Muscle layer of duodenum (tissue), 2 donors: ENCODE measurements at regions not wholly inside any gene's neighbourhood (a gene's known extent, or its start where the extent isn't known, plus 50 kb on each side); places are given as distances from the start of the nearest gene placed in this dataset.
A peak's percentile ranks its signal among the peaks of the same experiment; 100 is the strongest.

Source experiments
- H3K27ac ChIP-seq: one replicate; pipeline ENCODE4 v1.7.0; 2013; ENCODE audit warnings: mild to moderate bottlenecking, low read length
- H3K27me3 ChIP-seq: one replicate; pipeline ENCODE4 v1.7.0; 2013; ENCODE audit warnings: low read depth, mild to moderate bottlenecking, control low read depth, low read length
- H3K36me3 ChIP-seq, 2 donors: one replicate each; pipeline ENCODE4 v1.7.0; 2013; ENCODE audit warnings: low read length in 2 of 2, control low read depth in 1 of 2, mild to moderate bottlenecking in 1 of 2; ENCODE audit not compliant: insufficient read depth in 2 of 2, control insufficient read depth in 1 of 2
- H3K4me1 ChIP-seq, 2 donors: one replicate each; pipeline ENCODE4 v1.7.0; 2013; ENCODE audit warnings: low read length in 2 of 2, mild to moderate bottlenecking in 2 of 2, control low read depth in 1 of 2, moderate library complexity in 1 of 2; ENCODE audit not compliant: insufficient read depth in 2 of 2, control insufficient read depth in 1 of 2
- H3K4me3 ChIP-seq, 2 donors: one replicate each; pipeline ENCODE4 v1.7.0; 2013; ENCODE audit warnings: low read length in 2 of 2, low read depth in 1 of 2, mild to moderate bottlenecking in 1 of 2
- H3K9me3 ChIP-seq, 2 donors: one replicate each; pipeline ENCODE4 v1.7.0; 2013; ENCODE audit warnings: low read length in 2 of 2, control low read depth in 1 of 2, mild to moderate bottlenecking in 1 of 2; ENCODE audit not compliant: control insufficient read depth in 1 of 2
- donor health status: healthy.

DNA sequence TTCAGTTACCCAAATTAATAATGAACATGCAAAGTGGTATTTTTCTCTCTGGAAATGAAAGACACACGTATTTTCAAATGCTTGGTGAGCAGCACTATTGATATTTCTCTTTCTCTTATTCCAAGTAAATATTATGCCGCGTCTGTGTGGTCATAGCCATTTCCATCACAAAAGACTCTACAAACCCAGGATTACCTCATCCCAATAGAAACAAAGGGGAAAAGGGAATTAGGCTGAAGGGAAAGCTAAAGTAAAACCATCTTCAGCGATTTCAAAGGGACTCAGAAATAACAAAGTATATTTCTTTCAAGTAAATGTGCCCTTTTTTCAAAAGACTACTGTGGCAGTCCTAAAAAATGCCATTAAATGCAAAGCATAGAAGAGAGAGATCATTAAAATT, 62.0 kb upstream of the FST start:
- peaks cover 0 to 9% of the 10 kb centered on the region in 2 donors for H3K36me3 ChIP-seq
- no peak overlapping the region for H3K27ac ChIP-seq
- no peaks in the 10 kb centered on the region for H3K9me3 ChIP-seq
- H3K27me3 ChIP-seq: no peaks in the 10 kb centered on the region
- no peaks in the 10 kb centered on the region for H3K4me1 ChIP-seq
- no peak overlapping the region for H3K4me3 ChIP-seq

- peak overlapping the region; percentile 35 for H3K27ac ChIP-seq
- H3K36me3 ChIP-seq: peaks cover 0 to 9% of the 10 kb centered on the region in 2 donors
- H3K9me3 ChIP-seq: no peaks in the 10 kb centered on the region
- no peaks in the 10 kb centered on the region for H3K27me3 ChIP-seq
- H3K4me3 ChIP-seq: no peak overlapping the region
- H3K4me1 ChIP-seq: no peaks in the 10 kb centered on the region
Measured at GRCh38 chr5:53418826-53419658, 61.4 kb upstream of the FST start.

- Histone ChIP-seq H3K4me1 (no peaks in the 10 kb centered on the region), H3K27ac (no peak overlapping the region), H3K4me3 (no peak overlapping the region), H3K27me3 (no peaks in the 10 kb centered on the region), H3K9me3 (no peaks in the 10 kb centered on the region), H3K36me3 (peaks cover 0 to 9% of the 10 kb centered on the region in 2 donors)
Measured at GRCh38 chr5:53422539-53422938, 57.9 kb upstream of the FST start.

GRCh38 chr5:53423724-53424123, 56.7 kb upstream of the FST start:
- no peak overlapping the region for H3K4me3 ChIP-seq
- no peaks in the 10 kb centered on the region for H3K27me3 ChIP-seq
- H3K36me3 ChIP-seq: peaks cover 0 to 5% of the 10 kb centered on the region in 2 donors

DNA sequence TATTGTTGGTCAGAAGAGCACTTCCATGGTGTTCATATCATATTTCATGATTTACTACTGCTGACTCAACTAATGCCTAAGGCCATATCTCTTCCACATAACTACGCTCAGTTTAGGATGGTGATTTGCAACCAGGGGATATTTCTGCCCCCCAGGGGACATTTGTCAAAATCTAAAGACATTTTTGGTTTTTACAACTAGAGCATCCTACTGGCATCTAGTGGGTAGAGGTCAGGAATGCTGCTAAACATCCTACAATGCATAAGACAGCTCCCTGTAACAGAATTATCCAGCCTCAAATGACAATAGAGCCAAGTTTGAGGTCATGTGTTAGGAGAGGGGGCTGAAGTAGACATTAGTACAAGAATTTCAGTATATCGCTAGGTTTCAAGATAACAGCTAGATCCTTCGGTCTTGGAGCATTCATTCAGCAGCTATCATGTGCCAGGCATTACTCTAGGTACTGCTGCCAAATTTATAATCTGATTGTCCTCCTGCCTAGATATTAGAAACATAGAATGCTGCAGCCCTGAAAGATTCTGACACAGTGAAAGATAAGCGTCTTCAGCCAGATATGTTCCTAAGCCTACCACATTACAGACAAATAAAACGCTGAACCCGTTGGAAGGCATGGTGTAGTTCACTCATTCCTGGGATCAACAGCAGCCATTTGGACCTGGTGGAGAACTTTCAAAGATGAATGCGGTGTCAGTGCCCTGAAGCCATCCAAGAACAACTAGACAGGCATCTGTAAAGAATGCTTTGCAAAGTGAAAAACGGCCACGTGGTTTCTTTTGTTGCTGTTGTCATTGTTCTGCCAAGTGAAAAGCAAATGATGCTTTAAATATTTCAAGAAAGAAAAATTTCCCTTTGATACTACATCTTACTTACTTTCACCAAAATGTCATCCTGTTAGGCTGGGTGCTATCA, 55.5 kb upstream of the FST start:
- Histone ChIP-seq H3K4me1 (no peaks in the 10 kb centered on the region), H3K36me3 (no peaks in the 10 kb centered on the region)

More at GRCh38 chr5:53423724-53424123, 56.7 kb upstream of the FST start:
- no peaks in the 10 kb centered on the region for H3K9me3 ChIP-seq
- H3K27ac ChIP-seq: no peak overlapping the region
- no peaks in the 10 kb centered on the region for H3K4me1 ChIP-seq

GRCh38 chr5:53425687-53426511, 54.5 kb upstream of the FST start:
- no peaks in the 10 kb centered on the region for H3K4me1 ChIP-seq
- no peak overlapping the region for H3K27ac ChIP-seq
- H3K4me3 ChIP-seq: no peak overlapping the region
- no peaks in the 10 kb centered on the region for H3K9me3 ChIP-seq
- H3K27me3 ChIP-seq: no peaks in the 10 kb centered on the region
- H3K36me3 ChIP-seq: no peaks in the 10 kb centered on the region

More for the DNA sequence above, 55.5 kb upstream of the FST start:
- no peaks in the 10 kb centered on the region for H3K27me3 ChIP-seq
- H3K27ac ChIP-seq: no peak overlapping the region
- H3K4me3 ChIP-seq: no peak overlapping the region
- H3K9me3 ChIP-seq: no peaks in the 10 kb centered on the region

DNA sequence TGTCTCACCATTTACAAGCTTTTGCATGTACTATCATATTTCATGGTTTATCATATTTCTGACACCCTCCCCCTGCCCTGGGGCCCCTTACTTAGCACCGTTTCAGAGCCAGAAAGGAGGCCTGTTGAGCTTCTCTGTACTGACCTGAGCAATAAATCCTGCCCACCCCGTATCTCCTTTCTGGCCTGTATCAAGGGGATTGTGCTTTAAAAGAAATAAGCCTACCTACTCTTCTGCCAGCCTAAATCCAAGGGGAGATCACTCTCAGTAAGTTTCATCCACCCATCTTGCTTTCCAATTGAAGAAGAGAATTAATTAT, 54.0 kb upstream of the FST start:
- Histone ChIP-seq H3K9me3 (no peaks in the 10 kb centered on the region), H3K4me1 (no peaks in the 10 kb centered on the region), H3K27ac (no peak overlapping the region), H3K36me3 (no peaks in the 10 kb centered on the region), H3K27me3 (no peaks in the 10 kb centered on the region), H3K4me3 (no peak overlapping the region)

- no peaks in the 10 kb centered on the region for H3K9me3 ChIP-seq
- H3K4me3 ChIP-seq: no peak overlapping the region
- no peaks in the 10 kb centered on the region for H3K4me1 ChIP-seq
- no peak overlapping the region for H3K27ac ChIP-seq
- no peaks in the 10 kb centered on the region for H3K36me3 ChIP-seq
- no peaks in the 10 kb centered on the region for H3K27me3 ChIP-seq
Measured at GRCh38 chr5:53426878-53427277, 53.6 kb upstream of the FST start.

DNA sequence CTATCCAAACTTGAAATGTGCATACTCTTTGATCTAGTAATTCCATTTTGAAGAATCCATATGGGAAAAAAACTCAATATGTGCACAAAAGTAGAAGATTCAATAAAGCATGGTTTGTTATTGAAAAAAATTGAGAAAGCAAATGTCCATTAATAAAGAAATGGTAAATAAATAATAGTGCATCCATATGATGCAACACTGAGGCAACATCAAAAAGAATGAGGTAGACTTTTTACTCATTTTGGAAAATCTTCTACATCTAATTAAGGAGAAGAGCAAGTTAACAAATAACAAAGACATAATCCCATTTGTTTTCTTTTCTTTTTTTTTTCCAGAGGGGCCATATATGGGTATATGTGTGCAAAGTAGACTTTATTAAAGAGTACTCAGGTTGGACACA, 52.5 kb upstream of the FST start:
- no peaks in the 10 kb centered on the region for H3K36me3 ChIP-seq
- no peaks in the 10 kb centered on the region for H3K27me3 ChIP-seq
- no peak overlapping the region for H3K27ac ChIP-seq
- H3K4me1 ChIP-seq: no peaks in the 10 kb centered on the region
- H3K4me3 ChIP-seq: no peak overlapping the region
- H3K9me3 ChIP-seq: no peaks in the 10 kb centered on the region

DNA sequence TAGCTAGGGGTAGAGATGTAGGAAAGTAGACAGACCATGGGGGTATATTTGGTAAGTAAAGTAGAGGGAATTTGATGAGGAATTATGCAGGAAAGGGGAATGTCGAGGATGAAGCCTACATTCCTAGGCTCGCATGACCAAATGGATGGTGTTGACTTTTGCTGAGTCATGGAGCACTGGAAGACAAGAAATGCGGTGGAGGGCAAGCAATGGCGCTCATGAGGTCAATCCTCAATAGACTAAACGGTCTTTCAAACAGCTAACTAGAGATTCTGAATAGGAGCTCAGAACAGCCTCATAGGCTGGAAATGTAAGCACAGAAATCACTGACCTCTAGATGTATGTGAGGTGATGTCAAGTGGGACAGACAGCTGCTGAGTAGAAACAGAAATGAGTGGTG, 50.7 kb upstream of the FST start:
- no peaks in the 10 kb centered on the region for H3K27me3 ChIP-seq
- no peak overlapping the region for H3K27ac ChIP-seq
- H3K36me3 ChIP-seq: no peaks in the 10 kb centered on the region
- H3K4me1 ChIP-seq: no peaks in the 10 kb centered on the region
- H3K4me3 ChIP-seq: no peak overlapping the region
- H3K9me3 ChIP-seq: no peaks in the 10 kb centered on the region
